GM12878 (cell line): ENCODE measurements at regions not wholly inside any gene's neighbourhood (a gene's known extent, or its start where the extent isn't known, plus 50 kb on each side); places are given as distances from the start of the nearest gene placed in this dataset.

ENCODE experiments used
- ATAC-seq: fragments of 200-7000 bp; cut with Tn5 transposase; 3 replicates; pipeline ENCODE4 v1.9.1; 2020; ENCODE audit warnings: mild to moderate bottlenecking, moderate library complexity
- BruUV-seq: library from RNA; stranded (reverse); fragments of 400-500 nt; replicated peaks from 2 replicates; lab custom pipeline; 2021; lab: Mats Ljungman, UMichigan
- CTCF ChIA-PET: fragments of 300-600 bp; sonication (Branson Sonifier 250); formaldehyde crosslinking; extraction: SDS; loops from one replicate; lab custom pipeline; 2021; ENCODE audit warnings: inconsistent platforms; lab: Yijun Ruan, JAX
- POLR2A ChIA-PET: fragments of 350-600 bp; formaldehyde crosslinking; extraction: SDS; loops from one replicate; lab custom pipeline; 2021; ENCODE audit warnings: inconsistent platforms; lab: Charles Lee
- RAD21 ChIA-PET: fragments of 300-600 bp; sonication (Branson Sonifier 250); formaldehyde crosslinking; loops from one replicate; lab custom pipeline; 2023; ENCODE audit warnings: antibody characterized with exemption; ENCODE audit not compliant: unreplicated experiment; lab: Charles Lee
- SMC1A ChIA-PET: fragments of 300-600 bp; sonication (Branson Sonifier 250); formaldehyde crosslinking; loops from one replicate; lab custom pipeline; 2023; ENCODE audit not compliant: unreplicated experiment, uncharacterized antibody; lab: Charles Lee
- DNase-seq: peaks from one replicate; pipeline ENCODE4 v3.0.0-alpha.2; 2011; ENCODE audit warnings: low read depth, low spot score
- FAIRE-seq: peaks from 3 replicates; lab custom pipeline; 2011; peaks lifted over from hg19 to GRCh38; lab: Jason Lieb, UNC
- H2AFZ ChIP-seq: 2 replicates; pipeline ENCODE4 v1.6.0; 2011; ENCODE audit warnings: low read depth, low read length, control low read depth; ENCODE audit not compliant: control insufficient read depth
- H3K27ac ChIP-seq: 2 replicates; pipeline ENCODE4 v1.5.1; 2011; ENCODE audit warnings: control low read depth; ENCODE audit not compliant: control insufficient read depth, insufficient read depth
- H3K27me3 ChIP-seq, 2 experiments: replicated peaks in 1 of 2; 2 replicates each; pipeline versions ENCODE4 v1.6.0 to v1.6.1; 2011; ENCODE audit warnings: low read length in 1 of 2; ENCODE audit not compliant: control insufficient read depth in 2 of 2, insufficient read depth in 2 of 2
- H3K36me3 ChIP-seq, 2 experiments: 2 replicates each; pipeline ENCODE4 v1.5.1; 2011; ENCODE audit warnings: low read length in 1 of 2; ENCODE audit not compliant: control insufficient read depth in 2 of 2, insufficient read depth in 2 of 2
- H3K4me1 ChIP-seq: 2 replicates; pipeline ENCODE4 v1.6.1; 2011; ENCODE audit warnings: mild to moderate bottlenecking, low read length, moderate library complexity, mixed read lengths; ENCODE audit not compliant: control insufficient read depth, insufficient read depth
- H3K4me2 ChIP-seq: 2 replicates; pipeline ENCODE4 v1.6.0; 2011; ENCODE audit warnings: control low read depth; ENCODE audit not compliant: control insufficient read depth, insufficient read depth
- H3K4me3 ChIP-seq: fragments of 200-600 bp; sonication (generic); 2 replicates; pipeline ENCODE4 v1.5.1; 2016
- H3K79me2 ChIP-seq: 2 replicates; pipeline ENCODE4 v1.6.0; 2011; ENCODE audit warnings: low read length; ENCODE audit not compliant: control insufficient read depth, insufficient read depth
- H3K9ac ChIP-seq: 2 replicates; pipeline ENCODE4 v1.8.0; 2011; ENCODE audit warnings: low read length, control low read depth, mixed read lengths; ENCODE audit not compliant: control insufficient read depth, insufficient read depth
- H3K9me3 ChIP-seq: replicated peaks from 3 replicates; pipeline ENCODE4 v1.5.1; 2011; ENCODE audit warnings: mild to moderate bottlenecking, low read length; ENCODE audit not compliant: control insufficient read depth, insufficient read depth
- H4K20me1 ChIP-seq: 2 replicates; pipeline ENCODE4 v1.6.0; 2011; ENCODE audit not compliant: control insufficient read depth, insufficient read depth
- E2F8 ChIP-seq: fragments of 450-650 bp; IDR thresholded peaks from 2 replicates; pipeline ENCODE4 v1.6.1; 2018; ENCODE audit warnings: mild to moderate bottlenecking, low read depth, moderate library complexity; ENCODE audit not compliant: partially characterized antibody
- IRF4 ChIP-seq: IDR thresholded peaks from 2 replicates; pipeline ENCODE4 v1.6.1; 2011; ENCODE audit warnings: low read depth, low read length
- MYC ChIP-seq: IDR thresholded peaks from 2 replicates; pipeline ENCODE4 v1.6.1; 2011; ENCODE audit warnings: mild to moderate bottlenecking, low read length, moderate library complexity, inconsistent platforms; ENCODE audit not compliant: insufficient read depth, insufficient replicate concordance, insufficient read length, severe bottlenecking
- NFYA ChIP-seq: IDR thresholded peaks from 2 replicates; pipeline ENCODE4 v1.6.1; 2011; ENCODE audit warnings: low read depth, mild to moderate bottlenecking, low read length, improper control_type of control experiment, borderline replicate concordance
- POLR2AphosphoS5 ChIP-seq: IDR thresholded peaks from 2 replicates; pipeline ENCODE4 v1.6.1; 2011; ENCODE audit warnings: mild to moderate bottlenecking, low read length, inconsistent platforms
- SRF ChIP-seq, 2 experiments: IDR thresholded peaks; 2 replicates each; pipeline ENCODE4 v1.6.1; 2011; ENCODE audit warnings: low read depth in 2 of 2, low read length in 2 of 2, mild to moderate bottlenecking in 1 of 2, moderate library complexity in 1 of 2
- ZNF384 ChIP-seq: IDR thresholded peaks from 2 replicates; pipeline ENCODE4 v1.6.1; 2012; ENCODE audit warnings: low read depth, mild to moderate bottlenecking, low read length, improper control_type of control experiment, borderline replicate concordance
- WGBS: methylation state at CpG from one replicate; pipeline ENCODE4 v1.1.6; 2016; ENCODE audit warnings: low lambda C conversion rate; ENCODE audit not compliant: insufficient replicate concordance, insufficient coverage; ENCODE audit errors: missing lambda C conversion rate; 5-methylcytosine and 5-hydroxymethylcytosine counted together
- in situ Hi-C: fragments of 300-500 bp; cut with MboI; formaldehyde crosslinking; loops from 9 replicates; pipeline ENCODE4 v1.14.3; 2018; ENCODE audit warnings: mixed read lengths
- intact Hi-C: fragments of 100-400 bp; cut with micrococcal nuclease; formaldehyde crosslinking; loops from one replicate; pipeline ENCODE4 v1.14.2; 2022; ENCODE audit not compliant: unreplicated experiment

GRCh38 chr15:87633525-87633924 is 623.0 kb downstream of the NTRK3 start:
- in situ Hi-C loops: no loop called here
- BruUV-seq: no TSS peak

More at GRCh38 chr15:87633525-87633924, 623.0 kb downstream of the NTRK3 start:
- Histone ChIP-seq H3K79me2 (no peaks in the 10 kb centered on the region), H4K20me1 (no peaks in the 10 kb centered on the region), H3K4me1 (no peaks in the 10 kb centered on the region), H3K27me3 (no peaks in the 10 kb centered on the region), H3K4me2 (no peak overlapping the region), H3K9ac (no peak overlapping the region), H3K27ac (no peak overlapping the region), H2AFZ (no peak overlapping the region), H3K4me3 (no peak overlapping the region), H3K36me3 (no peaks in the 10 kb centered on the region), H3K9me3 (no peaks in the 10 kb centered on the region)
- intact Hi-C loops: no loop called here
- FAIRE-seq: no peak
- no peak for DNase-seq
- ChIA-PET POLR2A (no interaction called here), CTCF (no interaction called here), RAD21 (no interaction called here), SMC1A (interaction anchor here (0.6 kb wide), 1 partner anchor 547 kb away, joined by 3 read pairs; no protein-coding TSS in a partner anchor)
- no peak for ATAC-seq
- TF ChIP-seq MYC (no peak), NFYA (no peak), ZNF384 (no peak), POLR2AphosphoS5 (no peak), IRF4 (no peak), E2F8 (no peak), SRF (IDR thresholded peaks at IDR 0.05; ENCODE audit: low read depth in 2 of 2, low read length in 2 of 2) (no peak)
- WGBS: 4% methylated on average over 1 of the region's 1 CpG
